T-helper 1 cell (primary cell): ENCODE measurements at regions not wholly inside any gene's neighbourhood (a gene's known extent, or its start where the extent isn't known, plus 50 kb on each side); places are given as distances from the start of the nearest gene placed in this dataset.

Experiments used
- DNase-seq, 5 donors: peaks; one replicate each; pipeline ENCODE4 v3.0.0-alpha.2; 2012 to 2020

DNA sequence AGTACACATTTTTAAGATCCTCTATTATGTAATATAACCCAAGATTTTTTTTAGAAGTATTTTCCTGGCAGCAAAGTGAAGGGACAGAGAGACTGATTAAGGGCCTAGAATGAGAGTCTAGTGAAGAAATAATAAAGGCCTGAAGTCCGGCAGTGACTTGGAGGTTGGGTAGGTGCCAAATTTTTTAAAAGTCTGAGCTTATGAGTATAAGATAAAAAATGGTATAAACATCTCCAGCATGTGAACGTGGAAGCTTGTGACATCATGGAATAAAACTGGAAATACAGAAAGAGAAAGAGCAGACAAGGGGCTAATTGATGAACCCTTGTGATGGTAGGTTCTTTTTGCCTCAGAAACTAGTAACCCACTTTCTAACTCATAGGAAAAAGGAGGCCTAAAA is 174.6 kb downstream of the SUCLA2 start:
- no peak for DNase-seq

- no peak for DNase-seq
These were observed 179.0 kb downstream of the SUCLA2 start for GRCh38 chr13:47822036-47822435.

- no peak for DNase-seq
These were observed 184.2 kb downstream of the SUCLA2 start for GRCh38 chr13:47816831-47817230.

- no peak for DNase-seq
These were observed 187.4 kb downstream of the SUCLA2 start for GRCh38 chr13:47813718-47814117.

GRCh38 chr13:47809411-47809810 is 191.7 kb downstream of the SUCLA2 start:
- DNase-seq = no peak

GRCh38 chr13:47803131-47803530 is 197.9 kb downstream of the SUCLA2 start:
- DNase-seq = no peak

GRCh38 chr13:47801555-47801954 is 199.5 kb downstream of the SUCLA2 start:
- DNase-seq = no peak

GRCh38 chr13:47800593-47800992 is 200.5 kb downstream of the SUCLA2 start:
- no peak for DNase-seq

DNA sequence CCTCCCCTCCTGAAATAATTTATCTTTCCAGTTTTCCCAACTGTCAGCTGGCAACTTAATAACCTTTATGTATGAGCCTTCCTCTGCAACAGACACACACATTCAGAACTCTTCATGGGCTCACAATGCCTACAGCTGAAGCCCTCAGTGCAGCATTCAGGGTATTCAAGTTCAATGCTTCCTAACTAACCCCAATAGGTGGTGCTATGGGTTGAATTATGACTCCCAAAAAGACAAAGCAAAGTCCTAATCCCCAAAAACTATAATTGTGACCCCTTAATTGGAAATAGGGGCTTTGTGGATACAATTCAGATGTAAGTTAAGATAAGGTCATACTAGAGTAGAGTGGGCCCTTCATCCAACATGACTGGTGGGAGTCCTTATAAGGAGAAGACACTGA is 202.2 kb downstream of the SUCLA2 start:
- no peak for DNase-seq

DNA sequence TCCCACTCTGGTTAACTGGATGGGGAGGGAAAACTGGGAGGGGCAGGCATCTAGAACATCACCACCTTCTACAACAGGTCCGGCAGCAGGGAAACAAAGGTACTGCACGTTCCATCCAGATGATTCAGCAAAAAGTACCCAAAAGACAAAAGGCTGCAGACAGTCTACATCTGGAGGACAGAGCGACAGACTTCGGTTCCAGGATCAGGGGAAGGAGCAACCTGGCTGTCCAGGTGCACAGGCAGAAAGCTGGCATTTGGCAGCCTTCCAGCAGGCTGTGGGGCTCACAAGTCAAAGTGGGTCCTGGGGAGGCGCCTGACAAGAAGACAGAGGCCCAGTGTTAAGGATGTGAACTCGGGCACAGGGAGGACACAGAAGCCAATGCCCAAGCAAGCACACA is 202.9 kb downstream of the SUCLA2 start:
- no peak for DNase-seq

GRCh38 chr13:47796816-47797215 is 204.3 kb downstream of the SUCLA2 start:
- no peak for DNase-seq

- no peak for DNase-seq
These were observed 206.1 kb downstream of the SUCLA2 start for GRCh38 chr13:47794963-47795362.

DNA sequence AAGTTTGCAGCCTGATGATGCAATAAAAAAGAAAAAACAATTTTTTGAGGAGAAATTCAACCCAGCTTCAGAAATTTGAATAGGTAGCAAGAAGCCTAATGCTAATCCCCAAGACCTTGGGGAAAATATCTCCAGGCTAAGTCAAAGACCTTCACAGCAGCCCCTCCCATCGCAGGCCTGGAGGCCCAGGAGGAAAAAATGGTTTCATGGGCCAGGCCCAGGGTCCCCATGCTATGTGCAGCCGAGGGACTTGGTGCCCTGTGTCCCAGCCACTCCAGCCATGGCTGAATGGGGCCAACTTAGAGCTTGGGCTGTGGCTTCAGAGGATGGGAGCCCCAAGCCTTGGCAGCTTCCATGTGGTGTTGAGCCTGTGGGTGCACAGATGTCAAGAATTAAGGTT is 210.3 kb downstream of the SUCLA2 start:
- DNase-seq = no peak

DNA sequence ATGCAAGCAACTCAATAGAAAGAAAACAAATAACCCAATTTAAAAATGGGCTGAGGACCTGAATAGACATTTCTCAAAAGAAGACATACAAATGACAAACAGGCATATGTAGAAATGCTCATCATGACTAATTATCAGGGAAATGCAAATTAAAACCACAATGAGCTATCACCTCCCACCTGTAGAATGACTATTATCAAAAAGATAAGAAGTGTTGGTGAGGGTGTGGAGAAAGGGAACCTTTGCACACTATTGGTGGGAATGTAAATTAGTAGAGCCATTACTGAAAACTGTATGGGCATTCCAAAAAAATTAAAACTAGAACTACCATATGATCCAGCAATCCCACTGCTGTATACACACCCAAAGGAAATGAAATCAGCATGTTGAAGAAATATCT is 212.2 kb downstream of the SUCLA2 start:
- no peak for DNase-seq

GRCh38 chr13:47774671-47774994 is 226.4 kb downstream of the SUCLA2 start:
- DNase-seq = no peak

- DNase-seq = no peak
These were observed 236.3 kb downstream of the SUCLA2 start for GRCh38 chr13:47764817-47765216.

DNA sequence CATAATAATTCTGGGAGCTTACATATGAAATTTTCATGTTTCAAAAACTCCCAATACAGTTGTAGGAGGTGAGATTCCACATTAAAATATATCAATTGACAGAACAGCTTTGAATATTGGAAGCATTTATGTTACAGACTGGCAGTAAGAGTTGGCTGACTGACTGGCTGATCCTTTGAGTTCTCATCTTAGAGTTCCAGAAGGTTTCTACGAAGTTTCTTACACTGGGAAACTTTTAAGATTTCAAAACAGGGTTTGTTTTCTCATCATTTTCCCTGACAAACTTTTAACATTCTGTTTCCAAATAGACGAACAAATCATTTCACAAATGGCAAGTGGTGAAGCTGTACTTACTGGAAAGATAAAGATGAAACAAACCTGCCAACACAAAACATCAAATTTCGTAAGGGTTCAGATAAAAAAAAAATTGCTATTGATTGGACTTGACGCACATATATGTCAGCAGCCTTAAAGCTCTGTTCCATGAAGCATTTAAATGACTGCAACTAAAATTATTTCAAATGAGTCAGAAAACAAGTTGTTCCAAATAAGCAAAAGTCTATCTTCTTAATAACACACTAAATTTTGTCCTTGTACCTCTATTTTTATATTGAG is 243.5 kb downstream of the SUCLA2 start:
- no peak for DNase-seq

DNA sequence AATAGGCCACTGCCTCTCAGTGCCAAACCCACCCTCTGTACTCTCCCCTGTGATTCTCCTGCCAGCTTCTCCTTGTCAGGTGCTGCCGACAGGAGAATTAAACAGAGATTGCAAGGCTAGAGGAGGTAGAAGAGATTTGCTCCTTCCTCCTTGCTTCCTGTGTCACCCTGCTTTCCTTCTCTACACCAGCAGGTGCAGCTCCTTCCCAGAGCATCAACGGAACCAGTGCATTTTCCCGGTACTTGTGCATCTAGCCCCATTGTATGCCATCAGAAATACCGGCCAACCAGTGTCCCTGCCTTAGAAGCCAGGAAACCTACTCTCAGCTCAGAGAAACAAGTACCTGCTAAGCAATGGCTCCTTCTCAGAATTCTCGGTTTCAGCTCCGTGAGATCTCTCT is 253.2 kb downstream of the SUCLA2 start:
- no peak for DNase-seq

GRCh38 chr13:47726394-47726793 is 274.7 kb downstream of the SUCLA2 start:
- DNase-seq = no peak

DNA sequence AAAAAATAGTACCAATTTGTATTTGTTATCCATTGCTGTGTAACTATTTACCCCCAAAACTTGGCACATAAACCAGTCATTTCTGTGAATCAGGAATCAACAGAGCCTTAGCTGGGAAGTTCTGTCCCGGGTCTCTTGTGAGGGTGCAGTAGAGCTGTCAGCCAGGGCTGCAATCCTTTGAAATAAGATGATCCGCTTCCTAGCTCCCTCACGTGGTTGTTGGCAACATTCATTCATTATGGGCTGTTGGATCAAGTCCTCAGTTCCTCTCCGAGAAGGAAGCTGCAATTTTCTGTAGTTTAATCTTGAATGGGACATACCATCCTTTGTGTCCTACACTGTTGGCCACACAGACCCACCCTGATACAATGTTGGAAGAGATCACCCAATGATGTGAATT is 277.2 kb downstream of the SUCLA2 start:
- no peak for DNase-seq

- no peak for DNase-seq
These were observed 281.9 kb downstream of the SUCLA2 start for GRCh38 chr13:47719164-47719563.

GRCh38 chr13:47718556-47718955 is 282.5 kb downstream of the SUCLA2 start:
- DNase-seq = no peak

DNA sequence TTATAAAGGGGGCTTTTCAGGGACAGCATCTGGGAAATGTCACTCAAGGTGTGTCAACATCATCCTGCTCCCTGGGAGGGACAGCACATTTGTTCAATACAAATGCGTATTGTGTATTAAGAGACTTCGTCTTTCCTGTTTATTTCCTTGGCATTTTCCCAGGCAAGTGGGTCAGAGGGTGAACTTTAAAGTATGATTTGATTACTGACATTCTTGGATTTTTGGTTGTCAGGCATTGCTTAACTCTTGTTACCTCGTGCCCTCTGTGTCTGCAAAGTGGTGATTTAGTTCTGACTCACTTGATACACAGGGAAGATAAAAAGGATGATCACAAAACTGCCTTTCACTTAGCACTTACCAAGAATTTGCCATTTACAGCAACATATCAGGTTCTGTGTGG is 292.7 kb downstream of the SUCLA2 start:
- no peak for DNase-seq

DNA sequence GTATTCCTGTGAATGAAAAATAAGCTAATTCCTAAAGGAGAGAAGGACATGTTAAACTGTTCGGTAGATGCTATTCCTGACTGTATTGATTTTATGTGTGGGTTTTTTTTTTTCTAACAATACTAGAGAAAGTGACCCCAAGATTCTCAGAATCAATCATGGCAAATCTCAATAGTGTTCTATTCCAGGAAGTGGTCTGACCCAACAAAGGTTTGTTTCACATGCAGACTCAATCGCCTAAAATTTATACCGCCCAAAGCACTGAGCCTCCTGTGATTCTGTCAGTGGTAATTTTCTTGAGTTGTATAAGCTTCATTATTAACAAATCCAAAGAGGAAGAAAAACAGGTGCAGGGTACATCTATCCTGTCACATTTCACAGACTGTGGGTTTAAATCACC is 293.7 kb downstream of the SUCLA2 start:
- DNase-seq = no peak

- DNase-seq = no peak
These were observed 295.9 kb downstream of the SUCLA2 start for GRCh38 chr13:47705185-47705584.

DNA sequence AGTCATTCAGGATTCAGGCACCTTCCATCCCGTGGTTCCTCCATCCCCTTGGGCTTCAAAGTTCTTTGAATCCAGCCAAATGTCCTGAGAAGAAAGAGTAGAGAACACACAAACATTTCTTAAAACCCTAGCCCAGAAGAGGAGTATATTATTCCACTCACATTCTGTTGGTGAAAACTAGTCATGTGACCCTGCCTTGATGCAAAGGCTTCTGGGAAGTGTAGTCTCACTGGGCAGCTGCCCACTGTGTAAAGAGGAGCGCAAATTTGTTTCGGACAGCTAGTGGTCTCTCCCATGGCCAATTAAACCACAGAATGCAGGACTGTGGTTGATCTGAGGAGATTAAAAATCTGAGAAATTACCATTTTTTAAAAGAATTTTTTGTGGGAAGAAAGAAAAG is 304.4 kb downstream of the SUCLA2 start:
- no peak for DNase-seq
